ENCODE measurements at regions not wholly inside any gene's neighbourhood (a gene's known extent, or its start where the extent isn't known, plus 50 kb on each side); places are given as distances from the start of the nearest gene placed in this dataset.
"Not testable (repeated sequence)": the region's sequence is repeated elsewhere in the genome, so short reads cannot be mapped to it uniquely, and the experiment has no call there.

GRCh38 chr1:157371826-157372225 lies 180.5 kb downstream of the FCRL5 start:
- in situ Hi-C loops (cut with MboI): no loop called here
- no peaks in the 10 kb centered on the region for H3F3A ChIP-seq (ENCODE audit: insufficient read depth)
- DNase-seq: no peak
- no peaks in the 10 kb centered on the region for H3K36me3 ChIP-seq (ENCODE audit: low read depth)
- no peak overlapping the region for H2AFZ ChIP-seq
- TF ChIP-seq EZH2phosphoT487 (IDR thresholded peaks at IDR 0.05; ENCODE audit: insufficient read depth, low read depth) (no peak), EZH2 (IDR thresholded peaks at IDR 0.05; ENCODE audit: insufficient read depth, poor library complexity, severe bottlenecking) (no peak)
- no peaks in the 10 kb centered on the region for H3K79me2 ChIP-seq (ENCODE audit: insufficient read depth)
- H3K4me2 ChIP-seq (ENCODE audit: unreplicated experiment): no peak overlapping the region
- H4K20me1 ChIP-seq (ENCODE audit: insufficient read depth): no peaks in the 10 kb centered on the region
- peaks cover 10% of the 10 kb centered on the region for H3K4me1 ChIP-seq (ENCODE audit: insufficient read depth)
- H3K9me2 ChIP-seq (ENCODE audit: insufficient read depth): no peaks in the 10 kb centered on the region
- 90 to 98% methylated on average over 3 of the region's 3 CpGs for WGBS, 2 experiments (ENCODE audit: low coverage in 1 of 2, low lambda C conversion rate in 2 of 2, missing lambda C conversion rate in 2 of 2)
- no peak overlapping the region for H3K4me3 ChIP-seq
- H3K27me3 ChIP-seq (replicated peaks; ENCODE audit: insufficient read depth): no peaks in the 10 kb centered on the region
- H3K27ac ChIP-seq: no peak overlapping the region
- no peak overlapping the region for H3K9ac ChIP-seq
- H3K9me3 ChIP-seq (ENCODE audit: low read depth): no peaks in the 10 kb centered on the region

GRCh38 chr1:157371221-157371620 lies 181.1 kb downstream of the FCRL5 start:
- TF ChIP-seq EZH2 (IDR thresholded peaks at IDR 0.05; ENCODE audit: insufficient read depth, poor library complexity, severe bottlenecking): no peak
- TF ChIP-seq EZH2phosphoT487 (IDR thresholded peaks at IDR 0.05; ENCODE audit: insufficient read depth, low read depth): no peak

GRCh38 chr1:157370698-157371097 lies 181.6 kb downstream of the FCRL5 start:
- Histone ChIP-seq H3F3A (ENCODE audit: insufficient read depth) (no peaks in the 10 kb centered on the region), H2AFZ (no peak overlapping the region), H3K36me3 (ENCODE audit: low read depth) (no peaks in the 10 kb centered on the region), H3K9me3 (ENCODE audit: low read depth) (no peaks in the 10 kb centered on the region), H3K9ac (no peak overlapping the region), H3K4me3 (no peak overlapping the region), H3K4me2 (ENCODE audit: unreplicated experiment) (no peak overlapping the region), H3K79me2 (ENCODE audit: insufficient read depth) (no peaks in the 10 kb centered on the region), H4K20me1 (ENCODE audit: insufficient read depth) (no peaks in the 10 kb centered on the region), H3K9me2 (ENCODE audit: insufficient read depth) (no peaks in the 10 kb centered on the region), H3K27ac (no peak overlapping the region), H3K4me1 (ENCODE audit: insufficient read depth) (peaks cover 5% of the 10 kb centered on the region; the same call in 1 of the 2 replicates), H3K27me3 (replicated peaks; ENCODE audit: insufficient read depth) (no peaks in the 10 kb centered on the region)
- in situ Hi-C loops (cut with MboI): no loop called here
- WGBS, 2 experiments (ENCODE audit: low coverage in 1 of 2, low lambda C conversion rate in 2 of 2, missing lambda C conversion rate in 2 of 2): 77 to 86% methylated on average over 5 of the region's 5 CpGs
- no peak for TF ChIP-seq EZH2phosphoT487 (IDR thresholded peaks at IDR 0.05; ENCODE audit: insufficient read depth, low read depth)
- no peak for TF ChIP-seq EZH2 (IDR thresholded peaks at IDR 0.05; ENCODE audit: insufficient read depth, poor library complexity, severe bottlenecking)
- DNase-seq: no peak

More at GRCh38 chr1:157371221-157371620, 181.1 kb downstream of the FCRL5 start:
- no peak overlapping the region for H3K4me3 ChIP-seq
- no peaks in the 10 kb centered on the region for H3K9me3 ChIP-seq (ENCODE audit: low read depth)
- H3K27me3 ChIP-seq (replicated peaks; ENCODE audit: insufficient read depth): no peaks in the 10 kb centered on the region
- no peak overlapping the region for H3K27ac ChIP-seq
- H3K36me3 ChIP-seq (ENCODE audit: low read depth): no peaks in the 10 kb centered on the region
- peaks cover 5% of the 10 kb centered on the region; the same call in 1 of the 2 replicates for H3K4me1 ChIP-seq (ENCODE audit: insufficient read depth)
- peak; percentile 19 for DNase-seq
- no peak overlapping the region for H3K9ac ChIP-seq
- no peak overlapping the region for H3K4me2 ChIP-seq (ENCODE audit: unreplicated experiment)
- no peaks in the 10 kb centered on the region for H3K79me2 ChIP-seq (ENCODE audit: insufficient read depth)
- H2AFZ ChIP-seq: no peak overlapping the region
- H3K9me2 ChIP-seq (ENCODE audit: insufficient read depth): no peaks in the 10 kb centered on the region
- H3F3A ChIP-seq (ENCODE audit: insufficient read depth): no peaks in the 10 kb centered on the region
- in situ Hi-C loops (cut with MboI): no loop called here
- no peaks in the 10 kb centered on the region for H4K20me1 ChIP-seq (ENCODE audit: insufficient read depth)

- 1% methylated on average over 6 of the region's 6 CpGs for WGBS, 2 experiments (ENCODE audit: low coverage in 1 of 2, low lambda C conversion rate in 2 of 2, missing lambda C conversion rate in 2 of 2)
- Histone ChIP-seq H3K9me3 (ENCODE audit: low read depth) (no peaks in the 10 kb centered on the region), H3K9me2 (ENCODE audit: insufficient read depth) (no peaks in the 10 kb centered on the region), H3K4me1 (ENCODE audit: insufficient read depth) (peaks cover 5% of the 10 kb centered on the region; the same call in 1 of the 2 replicates), H3F3A (ENCODE audit: insufficient read depth) (no peaks in the 10 kb centered on the region), H3K9ac (no peak overlapping the region), H3K27me3 (replicated peaks; ENCODE audit: insufficient read depth) (no peaks in the 10 kb centered on the region), H2AFZ (no peak overlapping the region), H3K4me3 (no peak overlapping the region), H3K27ac (no peak overlapping the region), H3K36me3 (ENCODE audit: low read depth) (no peaks in the 10 kb centered on the region), H4K20me1 (ENCODE audit: insufficient read depth) (no peaks in the 10 kb centered on the region), H3K79me2 (ENCODE audit: insufficient read depth) (no peaks in the 10 kb centered on the region), H3K4me2 (ENCODE audit: unreplicated experiment) (no peak overlapping the region)
- in situ Hi-C loops (cut with MboI): no loop called here
- peak; percentile 56 for DNase-seq
- no peak for TF ChIP-seq EZH2phosphoT487 (IDR thresholded peaks at IDR 0.05; ENCODE audit: insufficient read depth, low read depth)
- no peak for TF ChIP-seq EZH2 (IDR thresholded peaks at IDR 0.05; ENCODE audit: insufficient read depth, poor library complexity, severe bottlenecking)
Measured at GRCh38 chr1:157369808-157370521, 182.3 kb downstream of the FCRL5 start.

GRCh38 chr1:157368941-157369340 lies 183.4 kb downstream of the FCRL5 start:
- H3K4me1 ChIP-seq (ENCODE audit: insufficient read depth); H3K27ac ChIP-seq; H3K9me3 ChIP-seq (ENCODE audit: low read depth); H3F3A ChIP-seq (ENCODE audit: insufficient read depth); H2AFZ ChIP-seq; H3K4me2 ChIP-seq (ENCODE audit: unreplicated experiment); H3K27me3 ChIP-seq (replicated peaks; ENCODE audit: insufficient read depth); H3K79me2 ChIP-seq (ENCODE audit: insufficient read depth); H3K9me2 ChIP-seq (ENCODE audit: insufficient read depth); H3K36me3 ChIP-seq (ENCODE audit: low read depth); H4K20me1 ChIP-seq (ENCODE audit: insufficient read depth); H3K9ac ChIP-seq; H3K4me3 ChIP-seq; in situ Hi-C loops (cut with MboI): not testable (repeated sequence)
- peak; percentile 23 for DNase-seq
- 58 to 68% methylated on average over 1 of the region's 1 CpG for WGBS, 2 experiments (ENCODE audit: low coverage in 1 of 2, low lambda C conversion rate in 2 of 2, missing lambda C conversion rate in 2 of 2)
